Activated CD4-positive, CD25-positive, alpha-beta regulatory T cell treated with anti-CD3 and anti-CD28 coated beads, Interleukin-2, amount 50 U/mL, for 16 hours (primary cell): ENCODE measurements at regions not wholly inside any gene's neighbourhood (a gene's known extent, or its start where the extent isn't known, plus 50 kb on each side); places are given as distances from the start of the nearest gene placed in this dataset.
"Not testable (repeated sequence)": the region's sequence is repeated elsewhere in the genome, so short reads cannot be mapped to it uniquely, and the experiment has no call there.

Experiments
- DNase-seq: peaks from one replicate; pipeline ENCODE4 v3.0.0-alpha.2; 2020; ENCODE audit warnings: low read depth, low spot score

DNA sequence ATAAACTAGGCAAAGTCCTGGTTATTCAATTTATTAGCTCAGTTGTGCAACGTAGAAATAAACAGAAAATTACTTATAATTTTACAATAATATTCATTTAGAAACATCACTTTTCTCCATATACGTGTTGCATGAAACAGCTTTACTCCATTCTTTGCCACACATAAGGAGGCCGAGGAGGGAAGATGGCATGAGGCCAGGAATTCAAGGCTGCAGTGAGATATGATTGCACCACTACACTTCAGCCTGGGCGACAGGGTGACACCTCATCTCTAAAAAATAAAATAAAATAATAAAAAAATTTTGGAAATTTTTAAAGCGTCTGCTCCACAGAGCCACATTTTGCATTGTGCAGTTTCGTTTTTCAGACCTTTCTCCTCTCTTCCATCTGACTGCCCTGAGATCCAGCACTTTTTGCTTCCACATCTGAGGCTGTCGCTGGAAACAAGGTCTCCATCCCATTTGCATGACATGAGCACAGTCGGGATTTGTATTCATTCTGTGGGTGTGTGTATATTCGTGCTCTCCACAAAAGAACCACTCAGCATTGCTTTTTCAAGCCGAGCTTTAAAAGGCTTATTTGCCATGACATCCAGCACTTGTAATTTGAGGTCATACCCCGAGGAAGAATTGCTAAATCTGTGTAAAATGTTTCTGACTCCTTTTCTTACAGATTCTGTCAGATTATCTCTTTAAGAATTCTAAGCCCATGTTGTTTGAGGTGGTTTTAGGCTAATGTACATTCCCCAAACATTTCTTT lies 98.6 kb upstream of the MSX2 start:
- no peak for DNase-seq

DNA sequence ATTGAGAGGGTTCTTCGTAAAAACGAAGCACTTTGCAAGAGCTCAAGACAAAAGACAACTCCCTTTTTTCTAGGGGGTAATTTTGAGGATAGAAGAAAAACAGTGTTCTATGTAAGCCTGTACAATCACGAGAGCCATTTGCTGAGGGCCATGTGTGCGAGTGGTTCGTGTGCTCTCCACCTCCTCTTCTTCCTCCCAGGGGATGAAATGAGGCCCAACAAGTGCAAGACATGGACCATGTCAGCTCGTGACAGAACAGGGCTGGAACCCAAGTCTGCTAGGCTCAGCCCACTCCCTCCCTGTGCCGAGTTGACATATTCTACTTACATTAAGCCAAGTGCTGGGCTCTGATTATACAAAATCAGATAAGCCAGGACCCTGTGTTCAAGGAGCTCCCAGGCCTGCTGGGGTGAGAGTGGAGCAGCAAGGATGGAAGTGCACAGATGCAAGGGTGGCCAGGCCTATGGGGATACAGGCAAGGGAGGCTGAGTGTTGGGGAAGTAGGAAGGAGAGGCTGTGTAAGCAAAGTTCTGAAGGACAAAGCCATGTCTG lies 97.9 kb upstream of the MSX2 start:
- DNase-seq, result no peak

DNA sequence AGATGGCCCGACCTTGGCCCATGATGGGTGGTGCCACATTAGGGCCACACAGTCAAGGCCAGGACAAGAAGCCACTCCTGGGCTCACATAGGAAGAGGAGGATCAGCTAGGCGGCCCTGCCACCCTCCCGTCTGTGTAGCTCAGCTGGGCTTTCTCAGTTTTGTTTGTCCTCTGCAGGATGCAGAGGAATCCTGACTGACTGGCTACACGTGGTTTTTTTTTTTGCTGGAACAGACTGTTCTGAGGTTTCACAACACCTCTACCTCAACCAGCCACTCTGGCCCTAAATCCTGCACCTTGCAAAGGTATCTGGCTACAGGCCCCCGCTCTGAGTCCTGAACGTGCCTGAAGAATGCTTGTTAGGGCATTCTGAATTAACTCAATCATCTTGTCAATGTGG lies 88.3 kb upstream of the MSX2 start:
- DNase-seq, result no peak

DNA sequence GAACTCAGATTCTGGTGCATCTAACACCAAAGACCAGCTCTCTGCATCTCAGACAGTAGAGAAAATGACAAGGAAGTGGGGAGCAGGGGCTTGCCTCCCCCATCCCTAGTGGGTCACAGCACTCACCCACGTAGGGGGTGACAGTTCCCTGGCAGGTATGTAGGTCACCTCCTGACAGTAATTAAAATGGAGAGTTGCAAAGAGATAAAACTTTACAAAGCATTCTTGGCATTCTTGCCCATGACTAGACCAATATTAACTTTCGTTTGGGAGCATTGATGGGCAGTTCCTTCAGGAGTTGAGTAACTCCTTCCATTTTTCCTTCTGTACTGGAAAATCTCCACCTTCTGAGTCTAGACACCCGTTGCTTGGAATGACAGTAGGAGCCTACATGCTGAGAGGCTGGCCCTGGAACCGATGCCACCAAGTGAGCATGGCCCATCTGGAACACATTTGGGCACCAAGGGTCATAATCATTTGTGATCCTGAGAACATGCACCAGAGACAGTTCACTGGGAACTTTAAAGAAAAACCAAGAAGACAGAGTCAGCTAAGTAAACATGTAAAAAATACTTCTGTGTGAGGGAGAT lies 81.5 kb upstream of the MSX2 start:
- DNase-seq, result no peak

DNA sequence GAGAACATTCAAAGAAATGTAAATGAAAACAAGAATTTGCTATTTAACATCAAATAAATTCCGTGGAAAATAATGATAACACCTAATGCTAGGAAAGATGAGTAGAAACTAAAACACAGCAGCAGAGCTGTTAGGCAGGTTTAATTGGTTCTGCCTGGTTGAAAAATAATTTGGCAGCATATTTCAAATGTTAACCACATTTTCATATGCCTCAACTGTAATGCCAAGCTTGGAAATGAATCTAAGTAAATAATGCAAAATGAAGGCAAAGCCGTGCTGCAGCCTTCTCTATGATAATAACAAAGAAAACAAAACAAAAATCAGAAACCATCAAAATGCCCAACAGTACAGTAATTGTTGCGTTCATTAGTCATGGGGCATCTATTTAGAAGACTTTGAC lies 79.9 kb upstream of the MSX2 start:
- no peak for DNase-seq

DNA sequence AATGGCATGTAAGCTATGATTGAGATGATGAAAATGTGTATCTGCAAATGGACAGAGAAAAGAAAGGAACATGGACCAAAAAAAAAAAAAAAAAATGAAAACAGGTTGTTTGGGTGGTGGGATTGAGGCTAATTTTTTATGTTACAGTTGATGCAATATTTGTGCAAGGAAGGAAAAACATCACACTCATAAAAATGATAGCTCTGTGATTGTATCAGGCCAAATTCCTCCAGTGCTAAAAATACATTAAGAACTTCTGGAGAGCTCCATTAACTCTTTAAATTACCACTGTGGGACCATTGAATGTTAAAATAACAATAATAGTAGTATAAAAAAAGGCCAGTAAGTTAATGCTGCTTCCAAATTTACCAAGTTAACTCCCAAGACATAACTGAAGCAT lies 79.5 kb upstream of the MSX2 start:
- DNase-seq, result no peak

DNA sequence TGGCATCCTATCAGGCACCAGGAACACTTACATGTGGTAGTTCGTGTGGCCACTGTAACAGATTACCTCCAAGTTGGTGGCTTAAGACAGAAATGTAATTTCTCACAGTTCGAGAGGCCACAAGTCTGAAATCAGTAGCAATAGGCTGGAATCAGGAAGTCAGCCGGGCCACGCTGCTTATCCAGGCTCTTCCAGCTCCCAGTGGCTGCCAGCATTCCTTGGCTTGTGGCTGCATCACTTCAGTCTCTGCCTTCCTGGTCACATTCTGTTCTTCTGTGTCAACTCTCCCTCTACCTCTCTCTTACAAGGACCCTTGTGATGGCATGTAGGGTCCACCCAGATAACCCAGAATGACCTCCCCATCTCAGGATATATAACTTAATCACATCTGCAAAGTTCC lies 78.7 kb upstream of the MSX2 start:
- DNase-seq, result no peak

DNA sequence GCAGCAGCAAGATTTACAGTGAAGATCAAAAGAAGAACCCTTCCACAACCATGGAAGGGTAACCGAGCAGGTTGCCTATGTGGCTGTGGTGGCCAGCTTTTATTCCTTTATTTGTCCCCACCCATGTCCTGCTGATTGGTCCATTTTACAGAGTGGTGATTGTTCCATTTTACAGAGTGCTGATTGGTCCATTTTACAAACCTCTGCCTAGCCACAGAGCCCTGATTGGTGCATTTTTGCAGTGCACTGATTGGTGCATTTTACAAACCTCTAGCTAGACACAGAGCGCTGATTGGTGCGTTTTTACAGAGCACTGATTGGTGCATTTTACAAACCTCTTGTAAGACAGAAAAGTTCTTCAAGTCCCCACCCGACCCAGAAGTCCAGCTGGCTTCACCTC lies 75.8 kb upstream of the MSX2 start:
- not testable (repeated sequence) for DNase-seq

DNA sequence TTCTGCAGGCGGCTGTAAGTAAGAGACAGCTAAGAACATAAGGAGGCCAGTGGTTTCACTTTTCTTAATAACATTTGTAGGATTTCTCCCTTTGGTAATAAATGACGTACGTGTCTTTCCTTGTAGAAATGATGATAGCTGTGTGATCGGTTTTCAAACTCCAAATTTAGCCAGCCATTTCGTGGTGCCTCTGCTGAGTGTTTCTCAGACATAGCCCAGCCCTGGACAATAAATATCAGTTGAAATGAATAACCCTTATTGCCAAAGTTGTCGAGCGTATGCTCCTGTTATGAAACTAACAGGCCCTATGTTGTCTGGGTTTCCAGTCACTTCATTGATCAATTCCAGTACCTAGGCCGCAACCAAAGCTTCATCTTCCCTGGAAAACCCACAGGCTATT lies 75.0 kb upstream of the MSX2 start:
- no peak for DNase-seq

DNA sequence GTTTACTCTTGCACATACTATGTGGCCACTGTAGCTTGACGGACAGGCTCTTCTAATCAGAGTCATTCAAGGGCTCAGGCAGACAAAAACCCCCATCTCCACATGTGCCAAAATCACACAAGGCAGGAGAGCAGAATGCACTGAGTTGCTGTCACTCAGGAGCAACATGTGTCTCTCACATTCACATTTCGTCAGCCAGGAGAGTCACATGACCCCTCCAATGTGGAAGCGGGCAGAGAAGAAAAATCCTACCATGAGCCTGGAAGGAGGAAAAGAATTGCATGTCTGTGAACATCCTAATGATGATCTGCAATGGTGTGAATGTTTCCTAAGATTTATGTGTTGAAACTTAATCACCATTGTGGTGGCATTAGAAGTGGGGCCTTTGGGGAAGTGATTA lies 69.9 kb upstream of the MSX2 start:
- no peak for DNase-seq

DNA sequence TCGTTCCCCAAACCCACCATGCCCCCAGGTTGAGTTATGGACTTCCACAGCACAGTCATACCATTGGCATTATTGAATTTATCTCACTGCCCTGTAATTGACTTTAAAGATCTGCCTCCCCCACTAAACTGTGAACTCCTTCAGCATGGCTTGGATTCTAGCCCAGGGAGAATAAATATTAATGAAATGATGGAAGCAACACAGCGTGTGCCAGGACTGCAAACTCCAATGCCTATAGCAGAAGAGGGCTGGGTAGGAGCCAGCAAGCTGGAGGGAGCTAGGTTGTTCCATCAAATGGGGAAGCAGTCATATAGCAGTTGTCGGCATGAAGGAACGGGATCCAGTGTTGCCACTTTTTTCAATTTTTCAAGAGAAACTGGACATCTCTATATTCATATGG lies 69.0 kb upstream of the MSX2 start:
- no peak for DNase-seq

DNA sequence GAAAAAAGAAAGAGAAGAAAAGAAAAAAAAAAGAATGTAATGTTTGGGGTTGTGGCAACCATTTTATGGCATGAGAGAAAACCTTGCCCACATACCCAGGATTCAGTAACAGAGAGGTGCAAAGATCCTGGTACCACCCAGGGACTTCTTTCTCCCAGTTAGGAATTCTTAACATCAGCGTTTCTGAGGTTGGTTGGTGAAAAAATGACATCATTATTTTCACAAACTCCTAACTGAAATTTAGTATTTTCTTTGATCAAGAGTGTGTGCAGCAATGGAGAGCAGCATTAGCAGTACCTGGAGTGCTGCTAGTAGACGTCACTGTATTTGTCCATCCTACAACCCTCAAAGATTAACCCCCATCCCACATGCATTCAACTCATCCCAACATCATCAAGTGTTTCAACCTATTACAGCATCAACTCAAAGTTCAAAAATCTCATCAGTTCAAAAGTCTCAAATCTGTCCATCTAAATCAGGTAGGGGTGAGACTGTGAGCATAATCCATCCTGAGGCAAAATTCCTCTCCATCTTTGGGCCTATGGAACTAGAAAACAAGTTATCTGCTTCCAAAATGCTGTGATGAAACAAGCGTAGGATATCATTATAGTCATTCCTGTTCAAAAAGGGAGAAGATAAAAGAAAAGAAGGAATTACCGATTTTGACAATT lies 60.1 kb upstream of the MSX2 start:
- no peak for DNase-seq

DNA sequence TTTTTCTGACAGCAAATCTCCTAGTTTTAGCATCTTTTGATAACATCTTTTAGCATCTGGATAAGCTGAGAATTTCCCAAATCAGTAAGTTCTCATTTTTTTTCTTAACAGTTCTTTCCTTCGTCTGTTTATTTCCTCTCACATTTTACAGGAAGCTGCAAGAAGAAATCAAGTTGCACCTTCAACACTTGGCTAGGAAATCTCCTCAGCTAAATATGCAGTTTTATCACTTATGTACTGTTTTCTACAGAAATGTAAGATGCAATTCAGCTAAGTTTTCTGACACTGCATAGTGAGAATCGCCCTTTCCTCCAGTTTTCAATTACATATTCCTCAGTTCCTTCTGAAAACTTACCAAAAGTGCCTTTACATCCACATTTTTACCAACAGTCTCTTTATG lies 59.0 kb upstream of the MSX2 start:
- no peak for DNase-seq

DNA sequence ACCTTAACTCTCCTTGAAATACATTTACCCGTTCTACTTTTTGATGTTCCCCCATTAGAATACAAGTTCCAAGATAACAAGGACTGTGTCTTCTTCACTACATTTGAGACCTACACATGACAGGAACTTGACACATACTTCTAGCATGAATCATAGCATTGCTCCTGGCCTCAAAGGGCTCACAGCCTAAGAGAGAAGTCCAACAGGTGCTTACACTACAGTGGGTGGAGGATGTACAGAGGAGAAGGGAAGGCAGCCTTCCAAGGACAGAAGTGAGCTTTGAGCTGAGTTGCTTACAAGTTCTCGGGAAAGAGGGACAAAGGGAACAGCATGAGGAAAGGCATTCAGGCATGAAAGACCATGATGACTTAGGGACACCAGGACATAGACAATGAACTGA lies 56.9 kb upstream of the MSX2 start:
- DNase-seq, result no peak

DNA sequence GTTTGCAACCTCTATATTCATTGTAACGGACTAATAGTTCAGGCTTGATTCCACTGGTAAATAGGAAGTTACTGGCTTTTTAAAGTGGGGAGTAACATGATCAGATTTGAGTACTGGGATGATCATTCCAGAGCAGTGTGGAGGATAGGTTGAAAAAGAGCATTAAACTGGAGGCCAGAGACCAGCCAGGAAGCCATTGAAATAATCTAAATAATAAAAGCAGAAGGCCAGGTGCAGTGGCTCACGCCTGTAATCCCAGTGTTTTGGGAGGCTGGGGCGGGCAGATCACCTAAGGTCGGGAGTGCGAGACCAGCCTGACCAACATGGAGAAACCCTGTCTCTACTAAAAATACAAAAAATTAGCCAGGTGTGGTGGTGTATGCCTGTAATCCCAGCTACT lies 56.0 kb upstream of the MSX2 start:
- no peak for DNase-seq
